Cardiac septum (tissue), 1 donor: ENCODE measurements at regions not wholly inside any gene's neighbourhood (a gene's known extent, or its start where the extent isn't known, plus 50 kb on each side); places are given as distances from the start of the nearest gene placed in this dataset.

Source experiments
- DNase-seq: peaks from one replicate; pipeline ENCODE4 v3.0.0-alpha.2; 2020; ENCODE audit warnings: low spot score
- intact Hi-C: fragments of 100-400 bp; cut with DNase I; formaldehyde crosslinking; loops from one replicate; pipeline ENCODE4 v1.14.0; 2022
- donor health status: DM: no; HTN: no; CAD: no.

DNA sequence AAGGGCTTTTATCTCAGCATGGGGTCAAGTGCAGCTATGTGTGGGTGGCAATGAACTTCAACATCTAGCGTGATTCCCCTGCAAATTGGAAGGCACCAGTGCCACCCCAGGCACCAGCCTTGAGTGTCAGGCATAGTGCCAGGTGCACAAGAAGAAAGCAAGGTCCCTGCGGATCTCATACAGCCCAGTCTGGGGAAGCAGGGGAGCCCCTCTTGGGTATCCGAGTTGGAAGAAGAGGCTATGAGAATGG, 269.0 kb downstream of the RPS24 start:
- no peak for DNase-seq
- intact Hi-C loops: loop anchor here (2.0 to 5.0 kb wide), 4 partner anchors 90 to 894 kb away; partner anchors contain the start of gene ZMIZ1

DNA sequence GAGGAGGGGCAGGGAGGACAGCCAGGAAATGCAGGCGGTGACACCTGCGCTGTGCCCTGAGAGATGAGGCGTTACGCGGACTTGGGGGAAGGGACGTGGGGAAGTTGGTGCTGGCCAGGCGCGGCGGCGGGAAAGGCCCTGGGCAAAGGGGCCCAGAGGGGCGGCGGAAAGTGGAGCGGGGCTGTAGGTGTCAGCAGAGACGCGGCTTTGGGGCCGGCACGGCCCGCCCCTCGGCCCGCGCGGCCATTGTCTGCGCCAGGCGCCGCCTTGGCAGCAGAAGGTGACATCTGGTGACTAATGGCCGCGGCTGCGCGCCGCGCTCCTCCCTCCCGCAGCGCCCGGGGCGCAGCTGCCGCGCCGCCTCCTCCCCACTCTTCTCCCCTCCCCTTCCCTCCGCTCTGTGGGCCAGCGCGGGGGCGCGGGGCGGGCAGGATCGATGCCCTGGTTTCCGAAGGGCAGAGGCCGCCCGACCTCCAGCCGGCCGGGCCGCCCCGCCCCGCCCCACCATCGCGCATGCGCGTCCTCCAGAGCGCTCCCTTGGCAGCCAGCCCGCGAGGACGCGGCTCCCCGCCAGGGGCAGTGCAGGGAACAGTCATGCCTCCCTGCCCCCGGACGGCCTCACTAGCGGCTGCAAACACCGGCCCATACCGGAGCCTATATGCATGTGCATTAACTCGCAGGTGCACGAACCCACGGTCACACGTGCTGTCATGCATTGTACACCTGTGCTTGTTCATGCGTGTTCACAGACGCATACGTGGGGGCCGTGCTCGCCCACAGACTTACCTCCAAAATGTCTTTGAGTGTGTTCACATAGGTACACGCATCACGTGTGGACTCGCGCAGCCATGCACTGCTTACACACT, 269.6 kb downstream of the RPS24 start:
- intact Hi-C loops: loop anchor here (2.0 to 5.0 kb wide), 4 partner anchors 90 to 894 kb away; partner anchors contain the start of gene ZMIZ1
- DNase-seq: peak; percentile 98

DNA sequence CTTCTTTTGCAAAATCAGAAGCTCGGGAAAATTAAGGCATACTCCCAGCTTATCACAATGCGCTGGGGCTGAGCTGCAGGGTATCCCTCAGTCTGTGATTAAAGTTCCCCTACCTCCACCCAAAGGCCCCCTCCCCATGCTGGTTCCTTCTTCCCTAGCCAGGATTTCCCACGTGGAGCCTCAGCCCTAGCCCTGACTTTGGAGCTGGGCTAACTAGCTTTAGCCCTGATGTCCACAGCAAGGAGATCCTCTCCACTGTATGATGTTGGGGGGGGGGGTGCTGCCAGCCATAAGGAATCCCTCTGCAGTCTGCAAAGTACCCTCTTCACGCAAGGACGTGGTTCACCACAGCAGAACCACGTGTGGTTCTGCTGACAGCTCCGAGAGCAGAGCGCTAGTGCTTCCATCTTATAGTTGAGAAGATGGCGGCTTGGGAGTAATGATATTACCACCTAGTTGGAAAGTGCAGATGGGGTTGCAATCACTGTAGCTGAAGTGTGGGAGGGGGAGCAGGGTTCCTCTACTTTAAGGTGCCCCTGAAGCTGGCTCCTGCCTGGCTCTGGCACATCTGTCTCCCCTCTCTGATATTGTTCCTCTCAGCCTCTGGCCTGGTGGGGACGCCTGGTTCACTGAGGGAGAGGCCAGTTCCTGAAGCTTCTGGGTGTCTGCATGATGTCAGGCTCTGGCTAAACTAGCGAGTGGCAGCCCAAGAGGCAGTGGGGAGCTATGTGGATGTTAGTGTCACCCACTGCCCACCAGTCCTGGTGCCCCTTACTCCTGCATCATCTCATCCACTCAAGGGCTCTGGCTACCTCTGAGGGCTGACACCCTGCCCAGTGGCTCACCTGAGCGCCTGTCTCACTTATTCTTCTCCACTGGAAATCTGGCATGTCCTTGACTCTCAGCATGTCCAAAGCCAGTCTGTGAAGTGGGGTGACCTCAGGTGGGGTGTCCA, 270.7 kb downstream of the RPS24 start:
- intact Hi-C loops: loop anchor here (5.0 kb wide), 2 partner anchors 353 to 763 kb away; partner anchors contain the start of gene ZMIZ1
- peak; percentile 66 for DNase-seq

DNA sequence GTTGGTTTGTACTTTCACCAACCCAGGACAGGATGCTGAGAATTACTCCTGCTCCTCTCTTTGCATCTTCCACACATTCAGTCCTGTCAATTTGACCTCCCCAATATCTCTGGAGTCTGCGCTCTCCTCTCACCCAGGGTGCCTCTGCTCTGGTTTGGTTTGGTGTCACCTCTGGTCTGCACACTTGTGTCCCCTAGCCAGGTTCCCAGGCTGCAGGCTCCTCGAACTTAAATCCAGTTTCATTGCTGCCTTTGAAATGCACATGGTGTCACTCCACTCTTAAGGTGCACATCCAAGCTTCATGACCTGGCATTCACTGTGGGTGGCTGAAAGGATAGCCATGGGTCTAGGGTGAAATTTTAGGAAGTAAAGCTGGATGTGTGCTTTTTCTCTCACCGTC, 271.6 kb downstream of the RPS24 start:
- intact Hi-C loops: no loop called here
- DNase-seq: peak; percentile 53

DNA sequence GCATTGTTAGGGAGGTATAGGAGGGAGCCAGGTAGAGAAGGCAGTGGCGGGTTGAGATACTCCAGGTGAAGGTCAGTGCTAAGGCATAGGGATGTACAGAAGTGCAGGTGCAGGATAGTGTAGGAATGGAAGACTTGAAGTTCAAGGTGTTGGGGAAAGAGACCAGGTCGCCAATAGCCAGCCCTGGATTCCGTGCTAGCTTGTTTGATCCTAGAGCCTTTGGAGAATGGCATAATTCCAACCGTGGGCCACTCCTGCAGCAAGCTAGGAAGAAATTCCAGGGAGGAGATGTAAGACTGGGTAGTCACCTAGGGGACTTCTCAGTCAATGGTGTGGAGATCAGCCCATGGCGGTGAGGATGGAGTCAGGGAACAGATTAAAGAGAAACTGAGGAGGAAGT, 272.7 kb downstream of the RPS24 start:
- DNase-seq: no peak

DNA sequence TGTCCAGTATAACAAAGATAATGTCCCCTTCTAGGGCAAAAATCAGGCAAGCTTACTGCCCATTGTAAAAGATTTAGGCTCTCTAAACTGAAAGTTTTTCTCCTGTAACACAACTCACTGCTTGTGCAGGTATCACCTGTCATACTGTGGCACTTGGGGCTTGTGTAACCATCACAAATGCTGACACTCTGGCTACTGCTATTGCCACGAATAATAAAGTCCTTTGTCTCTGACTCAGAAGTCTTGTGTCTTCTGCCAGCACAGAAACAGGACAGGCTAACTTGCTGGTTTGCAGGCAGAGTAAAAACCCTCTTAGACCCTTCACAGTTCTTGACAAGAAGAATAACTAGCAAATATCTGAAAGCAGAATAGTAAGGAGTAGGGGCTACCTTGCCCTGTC, 273.9 kb downstream of the RPS24 start:
- intact Hi-C loops: no loop called here
- no peak for DNase-seq

More for the DNA sequence above, 272.7 kb downstream of the RPS24 start:
- intact Hi-C loops: no loop called here

DNA sequence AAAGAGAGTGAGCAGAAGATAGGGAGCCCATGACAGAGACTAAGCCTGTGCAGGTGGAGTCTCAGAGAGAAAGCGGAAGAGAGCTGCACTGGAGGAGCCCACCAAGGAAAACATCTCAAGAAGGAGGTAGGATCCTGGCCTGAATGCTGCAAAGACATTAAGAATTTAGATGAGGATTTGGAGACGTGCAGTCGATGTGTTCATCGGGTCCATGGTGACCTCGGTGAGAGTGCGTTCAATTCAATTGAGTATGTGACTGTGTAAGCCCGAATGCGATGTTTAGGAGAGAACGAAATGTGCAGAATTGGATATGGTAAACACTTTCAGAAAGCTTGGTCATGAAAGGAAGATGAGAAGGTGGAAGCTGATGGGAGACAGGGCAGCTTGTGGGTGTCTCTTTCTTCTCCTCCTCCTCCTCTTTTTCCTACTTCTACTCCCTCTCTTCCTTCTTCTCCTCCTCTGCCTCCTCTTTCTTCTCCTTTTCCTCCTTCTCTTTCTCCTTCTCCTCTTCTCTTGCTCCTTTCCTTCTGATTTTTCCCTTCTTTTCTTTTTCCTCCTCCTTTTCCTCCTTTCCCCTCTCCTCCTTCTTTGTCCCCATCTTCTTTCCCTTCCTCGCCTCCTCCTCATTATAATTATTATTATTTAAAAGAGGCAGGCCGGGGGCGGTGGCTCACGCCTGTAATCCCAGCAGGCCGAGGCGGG, 276.0 kb downstream of the RPS24 start:
- intact Hi-C loops: loop anchor here (5.0 kb wide), 1 partner anchor 128 kb away; no protein-coding TSS in a partner anchor
- DNase-seq: no peak

DNA sequence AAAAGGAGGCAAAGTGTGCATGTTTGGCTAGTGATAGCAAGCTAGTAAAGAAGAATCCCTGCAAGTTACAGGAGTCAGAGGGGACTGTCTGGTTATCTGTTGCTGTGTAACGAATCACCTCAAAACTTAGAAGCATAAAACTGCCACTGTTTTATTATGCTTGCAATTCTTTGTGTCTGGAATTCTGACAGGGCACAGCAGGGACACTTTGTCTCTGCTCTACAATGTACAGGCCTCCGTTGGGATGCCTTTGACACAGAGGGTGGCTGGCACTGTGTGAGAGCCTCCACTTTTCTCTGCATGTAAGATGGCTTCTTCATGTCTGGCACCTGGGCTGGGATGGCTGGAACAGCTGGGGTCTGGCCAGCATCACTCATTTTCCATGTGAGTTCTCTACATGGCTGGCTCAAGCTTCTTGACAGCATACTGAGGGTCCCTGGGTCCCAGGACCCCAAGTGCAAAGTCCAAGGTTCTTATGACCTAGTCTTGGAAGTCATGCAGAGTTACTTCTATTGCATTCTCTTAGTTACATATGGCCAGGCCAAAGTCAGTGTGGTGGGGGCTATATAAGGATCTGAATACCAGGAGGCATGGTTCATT, 276.9 kb downstream of the RPS24 start:
- intact Hi-C loops: loop anchor here (5.0 kb wide), 1 partner anchor 127 kb away; no protein-coding TSS in a partner anchor
- no peak for DNase-seq

DNA sequence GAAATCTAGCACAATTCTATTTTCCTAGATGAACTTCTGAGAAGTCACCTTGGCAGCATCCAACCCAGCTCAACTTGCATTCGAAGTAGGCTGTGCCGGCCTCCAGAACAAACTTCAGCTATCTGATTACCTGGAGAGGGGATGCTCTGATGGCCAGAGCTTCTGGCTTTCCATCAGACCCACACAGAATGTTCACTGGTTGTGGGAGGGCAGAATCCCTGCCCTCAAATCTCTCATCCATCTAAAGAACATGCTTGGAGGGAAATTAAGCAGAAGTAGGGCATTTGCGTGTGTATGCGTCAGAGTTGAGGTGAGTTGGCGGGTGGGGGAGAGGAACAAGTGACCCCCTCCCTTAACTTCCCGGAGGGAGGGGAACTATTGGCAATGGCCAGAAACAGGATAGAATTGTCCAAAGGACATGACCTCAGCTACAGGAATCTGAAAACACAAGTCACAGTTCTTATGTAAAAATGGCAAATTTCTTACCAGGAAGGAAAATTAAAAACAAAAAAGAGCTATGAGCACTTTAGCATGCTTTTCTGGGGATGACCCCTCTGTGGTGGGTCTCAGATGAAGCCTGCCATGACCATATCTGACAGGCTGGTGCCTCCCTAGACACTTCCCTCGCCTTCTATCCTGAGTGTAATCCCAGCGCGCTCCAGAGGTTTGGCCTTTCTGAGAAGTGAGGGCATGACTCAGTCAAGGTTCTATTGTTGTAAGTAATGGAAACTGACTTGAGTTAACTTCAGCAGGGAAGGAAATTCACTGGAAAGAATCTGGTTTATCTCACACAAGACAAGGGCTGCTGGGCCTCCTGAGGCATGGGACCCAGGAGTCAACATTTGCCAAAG, 278.8 kb downstream of the RPS24 start:
- peak; percentile 56 for DNase-seq
- intact Hi-C loops: loop anchor here (5.0 kb wide), 1 partner anchor 125 kb away; no protein-coding TSS in a partner anchor

DNA sequence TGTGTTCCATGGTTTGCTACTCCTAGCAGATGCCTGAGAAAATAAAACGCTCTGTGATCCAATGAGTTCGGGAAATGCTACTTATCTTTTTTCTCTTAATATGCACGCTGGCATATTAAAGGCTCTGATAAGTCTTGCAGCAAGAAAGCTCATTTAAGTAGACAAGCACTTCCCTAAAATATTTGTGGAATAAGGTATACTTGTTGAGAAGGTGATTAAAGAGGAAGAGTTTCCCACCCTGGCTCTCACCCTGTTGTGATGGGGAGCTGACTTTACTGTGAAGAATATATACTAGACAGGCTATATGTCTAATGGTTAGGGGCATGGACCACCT, 279.4 kb downstream of the RPS24 start:
- no peak for DNase-seq
- intact Hi-C loops: loop anchor here (5.0 kb wide), 1 partner anchor 124 kb away; no protein-coding TSS in a partner anchor

DNA sequence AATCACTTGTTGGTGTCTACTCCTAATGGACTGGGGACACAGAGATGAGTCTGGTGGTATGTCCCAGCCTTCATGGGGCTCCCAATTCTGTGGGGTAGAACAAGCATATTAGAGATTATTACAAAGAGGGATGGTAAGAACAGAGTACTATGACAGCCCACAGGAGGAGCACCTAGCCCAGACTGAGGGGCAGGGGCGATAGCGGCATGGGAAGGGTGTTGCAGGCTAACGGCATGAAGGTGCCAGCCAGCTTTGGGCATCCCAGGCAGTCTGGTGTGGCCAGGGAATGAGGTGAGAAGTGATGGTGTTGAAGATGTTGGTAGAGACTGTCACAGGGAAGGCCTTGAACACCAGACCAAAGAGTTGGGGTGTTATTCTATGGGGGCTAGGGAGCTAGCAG, 280.0 kb downstream of the RPS24 start:
- intact Hi-C loops: loop anchor here (5.0 kb wide), 1 partner anchor 124 kb away; no protein-coding TSS in a partner anchor
- DNase-seq: peak; percentile 58

DNA sequence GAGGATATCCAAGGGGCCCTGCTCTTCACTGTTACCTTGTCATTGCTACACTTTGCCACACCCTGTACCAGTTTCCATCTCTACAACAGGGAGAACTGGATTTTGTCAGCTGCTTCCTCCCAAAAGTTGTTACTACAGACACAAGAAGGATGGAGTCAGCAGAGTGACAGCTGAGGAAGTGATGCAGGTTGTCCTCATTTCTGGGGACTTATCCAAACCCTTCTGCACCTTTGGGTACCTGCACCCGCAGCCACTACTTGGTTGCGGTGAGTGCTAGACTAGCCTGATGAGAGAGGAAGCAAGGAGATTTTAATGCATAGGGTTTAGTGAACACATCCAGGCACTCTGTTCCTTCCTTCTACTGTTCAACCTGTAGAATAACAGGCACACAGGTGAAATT, 281.0 kb downstream of the RPS24 start:
- DNase-seq: peak; percentile 54

DNA sequence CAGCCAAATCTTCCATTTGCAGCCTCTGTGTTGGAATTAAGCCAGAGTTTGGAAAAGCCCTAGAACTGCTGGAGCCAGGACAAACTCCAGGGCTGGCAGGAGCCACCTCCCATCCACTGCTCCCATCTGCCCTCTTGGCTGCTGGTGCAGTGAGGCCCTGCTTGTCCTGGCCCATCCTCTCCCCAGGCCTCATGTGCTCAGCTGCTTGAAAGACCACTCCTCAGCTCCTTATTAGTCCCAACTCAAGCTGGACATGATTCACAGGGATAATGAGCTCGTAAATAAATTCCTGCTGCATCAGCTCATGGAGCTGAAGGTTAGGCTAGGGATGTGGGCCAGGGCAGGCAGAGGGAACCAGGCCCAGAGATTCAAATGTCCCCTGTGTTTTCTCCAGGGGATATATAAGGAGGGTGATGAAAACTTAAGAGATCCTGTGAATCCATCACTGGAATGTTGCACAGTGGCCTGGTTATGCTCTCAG, 282.8 kb downstream of the RPS24 start:
- peak; percentile 47 for DNase-seq
- intact Hi-C loops: no loop called here

More for the DNA sequence above, 281.0 kb downstream of the RPS24 start:
- intact Hi-C loops: loop anchor here (5.0 kb wide), 1 partner anchor 123 kb away; no protein-coding TSS in a partner anchor

DNA sequence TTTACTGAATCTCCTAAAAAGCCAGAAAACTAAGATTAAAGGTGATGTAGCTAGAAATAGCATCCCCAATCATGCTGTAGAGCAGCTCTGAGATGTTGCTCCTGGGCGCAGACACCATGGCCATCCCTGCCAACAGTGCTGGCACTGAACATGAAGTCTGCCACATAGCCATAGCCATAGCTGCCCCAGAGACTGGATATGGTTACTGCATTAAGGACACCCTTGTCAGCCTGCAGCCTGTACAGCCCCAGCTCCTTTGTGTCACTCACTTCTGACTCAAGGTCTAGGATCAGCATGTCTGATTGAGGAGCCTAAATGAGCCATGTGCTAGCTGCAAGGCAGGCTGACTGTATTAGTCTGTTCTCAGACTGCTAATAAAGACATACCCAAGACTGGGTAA, 284.6 kb downstream of the RPS24 start:
- intact Hi-C loops: no loop called here
- peak; percentile 38 for DNase-seq

DNA sequence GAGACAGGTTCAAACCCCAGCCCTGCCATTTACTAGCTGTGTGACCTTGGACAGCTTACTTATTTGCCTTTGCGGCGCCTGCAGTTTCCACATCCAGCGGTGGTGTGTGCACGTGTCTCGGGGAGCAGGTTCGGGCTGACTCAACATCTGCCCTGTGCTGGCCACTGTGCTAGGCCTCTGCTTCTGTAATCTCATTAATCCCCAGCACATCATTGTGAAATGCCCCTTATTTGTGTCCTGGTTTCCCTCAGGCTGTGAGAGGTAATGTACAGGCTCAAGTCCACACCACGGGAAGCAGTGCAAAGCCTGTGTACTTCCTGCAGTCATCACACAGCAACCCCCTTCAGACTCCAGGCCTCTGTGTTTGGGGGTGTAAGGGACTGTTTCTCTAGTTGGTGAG, 285.7 kb downstream of the RPS24 start:
- peak; percentile 50 for DNase-seq

DNA sequence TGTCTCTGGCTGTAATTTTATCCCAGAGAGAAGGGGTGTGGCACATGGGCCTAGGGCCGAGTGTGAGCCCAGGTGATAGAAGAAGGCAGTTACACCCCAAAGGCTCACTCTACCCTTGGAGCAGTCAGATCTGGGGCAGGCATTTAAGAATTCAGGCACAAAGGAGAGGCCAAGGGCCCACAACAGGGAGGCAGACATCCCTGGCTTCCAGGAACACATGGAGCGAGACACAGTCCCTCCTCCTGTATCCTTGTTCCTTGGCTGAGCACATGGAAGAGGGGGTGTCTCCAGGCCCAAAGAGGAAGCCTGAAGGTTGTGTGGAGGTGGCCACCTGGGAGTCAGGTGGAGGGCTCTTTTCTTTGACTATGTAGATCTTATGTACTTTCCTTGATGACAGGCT, 286.2 kb downstream of the RPS24 start:
- peak; percentile 64 for DNase-seq
- intact Hi-C loops: no loop called here

More for the DNA sequence above, 285.7 kb downstream of the RPS24 start:
- intact Hi-C loops: no loop called here

DNA sequence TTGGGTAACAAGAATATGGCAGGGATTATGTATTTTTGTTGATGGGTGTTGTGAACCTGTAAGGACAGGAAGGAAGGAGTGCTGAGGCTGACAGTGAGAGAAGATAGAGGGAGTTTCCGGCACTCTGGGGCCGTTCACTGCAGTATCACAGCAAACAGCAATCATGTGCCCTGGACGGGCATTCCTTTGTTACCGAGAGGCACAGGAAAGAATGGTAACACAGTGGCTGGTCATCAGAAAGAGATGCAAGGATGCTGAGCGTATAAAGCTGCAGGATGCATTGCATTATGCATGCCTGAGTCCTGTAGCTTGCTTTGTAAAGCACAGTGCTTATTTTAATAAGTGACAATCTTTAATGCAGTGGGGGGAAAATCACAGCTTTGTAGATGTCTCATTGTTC, 286.8 kb downstream of the RPS24 start:
- DNase-seq: peak; percentile 59
- intact Hi-C loops: no loop called here

DNA sequence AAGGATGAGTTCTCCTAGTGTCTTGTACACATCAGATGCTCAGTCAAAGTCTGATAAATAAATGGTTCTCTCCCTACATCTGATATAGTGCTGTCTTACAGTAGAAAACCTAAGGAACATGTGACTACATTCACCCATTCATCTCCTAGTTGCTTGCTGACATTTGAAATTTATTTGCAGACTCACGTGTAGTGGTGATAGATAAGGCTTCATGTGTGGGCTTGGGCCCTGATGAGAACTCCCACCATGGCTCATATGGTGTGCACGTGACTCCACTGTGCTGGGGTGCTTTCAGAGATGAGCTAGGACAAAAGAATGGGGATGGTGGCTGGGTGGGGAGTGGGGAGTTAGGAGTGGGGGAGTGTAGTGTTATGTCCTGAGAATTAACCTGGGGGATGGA, 287.3 kb downstream of the RPS24 start:
- intact Hi-C loops: no loop called here
- peak; percentile 15 for DNase-seq
